ENCODE measurements at regions not wholly inside any gene's neighbourhood (a gene's known extent, or its start where the extent isn't known, plus 50 kb on each side); places are given as distances from the start of the nearest gene placed in this dataset.

DNA sequence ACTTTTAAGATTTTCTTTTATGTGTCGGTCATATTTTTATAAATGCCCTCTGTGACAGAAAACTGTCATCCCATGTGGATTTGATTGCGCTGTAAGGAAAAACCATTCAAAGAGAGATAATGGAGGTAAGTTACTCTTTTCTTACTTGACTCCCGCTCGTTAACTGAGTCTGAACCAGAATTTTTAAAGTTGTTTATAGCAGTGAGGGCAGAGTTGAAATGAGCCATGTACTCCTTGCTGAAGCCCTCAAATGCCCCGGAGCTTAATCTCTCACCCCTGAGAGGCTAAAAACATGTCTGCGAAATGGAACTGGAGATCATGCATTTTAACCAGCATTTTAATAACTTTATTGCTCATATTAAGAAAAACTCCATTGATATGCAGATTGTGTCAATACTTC lies 320.0 kb upstream of the SOX11 start:
- Mint-ChIP-seq H3K9me3 (ENCODE audit: unreplicated experiment) (peaks cover 1% of the 10 kb centered on the region), H3K36me3 (ENCODE audit: unreplicated experiment) (no peaks in the 10 kb centered on the region), H3K27ac (ENCODE audit: unreplicated experiment) (peak overlapping the region; percentile 34)

DNA sequence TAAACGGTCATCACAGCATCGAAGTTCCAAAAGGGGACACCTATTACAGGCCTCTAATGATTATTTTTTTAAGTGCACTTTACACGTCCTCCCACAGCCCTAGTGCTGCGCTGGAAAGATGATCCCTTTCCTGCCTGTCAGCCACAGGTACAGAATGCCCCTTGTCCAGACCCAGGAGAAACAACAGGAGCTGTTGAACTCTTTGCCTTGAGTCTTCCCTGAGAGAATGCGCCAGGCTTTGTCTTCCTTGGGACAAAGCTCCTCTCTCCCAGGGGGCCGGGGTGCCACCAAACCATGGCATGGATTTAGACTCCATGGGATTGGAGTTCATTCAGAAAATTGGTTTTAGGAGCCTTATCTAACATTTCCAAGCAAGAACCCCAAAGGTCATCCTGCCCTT lies 319.0 kb upstream of the SOX11 start:
- no peaks in the 10 kb centered on the region for H3K36me3 Mint-ChIP-seq (ENCODE audit: unreplicated experiment)
- H3K9me3 Mint-ChIP-seq (ENCODE audit: unreplicated experiment): peaks cover 1% of the 10 kb centered on the region
- no peaks in the 10 kb centered on the region for H3K27me3 Mint-ChIP-seq (ENCODE audit: unreplicated experiment)
- H3K4me3 Mint-ChIP-seq (ENCODE audit: unreplicated experiment): peak overlapping the region; percentile 88
- no peak for TF ChIP-seq CTCF (IDR thresholded peaks at IDR 0.05; ENCODE audit: partially characterized antibody, unreplicated experiment)
- peaks cover 26% of the 10 kb centered on the region for H3K4me1 Mint-ChIP-seq (ENCODE audit: low read depth, unreplicated experiment)
- DNase-seq: peak; percentile 69
- peak overlapping the region; percentile 93 for H3K27ac Mint-ChIP-seq (ENCODE audit: unreplicated experiment)

More for the DNA sequence above, 320.0 kb upstream of the SOX11 start:
- DNase-seq: no peak
- Mint-ChIP-seq H3K4me3 (ENCODE audit: unreplicated experiment) (no peak overlapping the region), H3K27me3 (ENCODE audit: unreplicated experiment) (no peaks in the 10 kb centered on the region), H3K4me1 (ENCODE audit: low read depth, unreplicated experiment) (peaks cover 27% of the 10 kb centered on the region)
- no peak for TF ChIP-seq CTCF (IDR thresholded peaks at IDR 0.05; ENCODE audit: partially characterized antibody, unreplicated experiment)

- Mint-ChIP-seq H3K9me3 (ENCODE audit: unreplicated experiment) (peaks cover 1% of the 10 kb centered on the region), H3K4me1 (ENCODE audit: low read depth, unreplicated experiment) (peaks cover 22% of the 10 kb centered on the region), H3K27me3 (ENCODE audit: unreplicated experiment) (no peaks in the 10 kb centered on the region), H3K27ac (ENCODE audit: unreplicated experiment) (no peak overlapping the region), H3K36me3 (ENCODE audit: unreplicated experiment) (no peaks in the 10 kb centered on the region), H3K4me3 (ENCODE audit: unreplicated experiment) (no peak overlapping the region)
- DNase-seq: no peak
- no peak for TF ChIP-seq CTCF (IDR thresholded peaks at IDR 0.05; ENCODE audit: partially characterized antibody, unreplicated experiment)
Measured at GRCh38 chr2:5374762-5375161, 317.4 kb upstream of the SOX11 start.

GRCh38 chr2:5377323-5377722 lies 314.9 kb upstream of the SOX11 start:
- peaks cover 18% of the 10 kb centered on the region for H3K4me1 Mint-ChIP-seq (ENCODE audit: low read depth, unreplicated experiment)
- H3K4me3 Mint-ChIP-seq (ENCODE audit: unreplicated experiment): no peak overlapping the region
- no peak overlapping the region for H3K27ac Mint-ChIP-seq (ENCODE audit: unreplicated experiment)
- H3K36me3 Mint-ChIP-seq (ENCODE audit: unreplicated experiment): no peaks in the 10 kb centered on the region
- TF ChIP-seq CTCF (IDR thresholded peaks at IDR 0.05; ENCODE audit: partially characterized antibody, unreplicated experiment): no peak
- no peaks in the 10 kb centered on the region for H3K9me3 Mint-ChIP-seq (ENCODE audit: unreplicated experiment)
- H3K27me3 Mint-ChIP-seq (ENCODE audit: unreplicated experiment): no peaks in the 10 kb centered on the region
- no peak for DNase-seq

GRCh38 chr2:5379811-5380210 lies 312.4 kb upstream of the SOX11 start:
- no peak overlapping the region for H3K4me3 Mint-ChIP-seq (ENCODE audit: unreplicated experiment)
- H3K27me3 Mint-ChIP-seq (ENCODE audit: unreplicated experiment): no peaks in the 10 kb centered on the region
- no peaks in the 10 kb centered on the region for H3K36me3 Mint-ChIP-seq (ENCODE audit: unreplicated experiment)
- no peak overlapping the region for H3K27ac Mint-ChIP-seq (ENCODE audit: unreplicated experiment)
- H3K4me1 Mint-ChIP-seq (ENCODE audit: low read depth, unreplicated experiment): peaks cover 6% of the 10 kb centered on the region
- H3K9me3 Mint-ChIP-seq (ENCODE audit: unreplicated experiment): no peaks in the 10 kb centered on the region
- no peak for DNase-seq
- TF ChIP-seq CTCF (IDR thresholded peaks at IDR 0.05; ENCODE audit: partially characterized antibody, unreplicated experiment): no peak
